Neural progenitor cell (in vitro differentiated cells): ENCODE measurements at regions not wholly inside any gene's neighbourhood (a gene's known extent, or its start where the extent isn't known, plus 50 kb on each side); places are given as distances from the start of the nearest gene placed in this dataset.

Experiments
- EZH2phosphoT487 ChIP-seq: fragments of 200-600 bp; sonication (generic); IDR thresholded peaks from 2 replicates; pipeline ENCODE4 v1.6.1; 2017; ENCODE audit warnings: antibody characterized with exemption
- TF ChIP-seq, protein P1 (sequence below): fragments of 200-600 bp; sonication (generic); IDR thresholded peaks from 2 replicates; pipeline ENCODE4 v1.5.1; 2017; ENCODE audit warnings: antibody characterized with exemption, mild to moderate bottlenecking

DNA sequence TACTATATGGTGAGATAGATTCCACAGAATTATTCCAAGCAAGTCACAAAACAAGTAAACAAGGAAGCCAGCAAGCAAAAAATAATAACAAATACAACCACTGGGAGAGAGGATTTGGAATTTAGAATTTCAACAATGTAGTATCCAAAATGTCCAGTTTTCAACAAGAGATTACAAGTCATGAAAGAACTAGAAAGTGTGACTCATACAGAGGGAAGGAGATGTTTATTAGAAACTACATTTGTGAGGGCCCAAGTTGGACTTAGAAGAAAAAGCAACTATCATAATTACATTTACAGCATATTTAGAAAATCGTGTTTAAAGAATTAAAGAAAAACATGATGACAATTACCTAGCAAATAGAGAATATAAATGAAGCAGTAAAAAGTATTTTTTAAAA is 494.6 kb upstream of the ID4 start:
- TF ChIP-seq EZH2phosphoT487 = no peak
- TF ChIP-seq, protein P1, sequence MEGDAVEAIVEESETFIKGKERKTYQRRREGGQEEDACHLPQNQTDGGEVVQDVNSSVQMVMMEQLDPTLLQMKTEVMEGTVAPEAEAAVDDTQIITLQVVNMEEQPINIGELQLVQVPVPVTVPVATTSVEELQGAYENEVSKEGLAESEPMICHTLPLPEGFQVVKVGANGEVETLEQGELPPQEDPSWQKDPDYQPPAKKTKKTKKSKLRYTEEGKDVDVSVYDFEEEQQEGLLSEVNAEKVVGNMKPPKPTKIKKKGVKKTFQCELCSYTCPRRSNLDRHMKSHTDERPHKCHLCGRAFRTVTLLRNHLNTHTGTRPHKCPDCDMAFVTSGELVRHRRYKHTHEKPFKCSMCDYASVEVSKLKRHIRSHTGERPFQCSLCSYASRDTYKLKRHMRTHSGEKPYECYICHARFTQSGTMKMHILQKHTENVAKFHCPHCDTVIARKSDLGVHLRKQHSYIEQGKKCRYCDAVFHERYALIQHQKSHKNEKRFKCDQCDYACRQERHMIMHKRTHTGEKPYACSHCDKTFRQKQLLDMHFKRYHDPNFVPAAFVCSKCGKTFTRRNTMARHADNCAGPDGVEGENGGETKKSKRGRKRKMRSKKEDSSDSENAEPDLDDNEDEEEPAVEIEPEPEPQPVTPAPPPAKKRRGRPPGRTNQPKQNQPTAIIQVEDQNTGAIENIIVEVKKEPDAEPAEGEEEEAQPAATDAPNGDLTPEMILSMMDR = no peak
